Dermis microvascular lymphatic vessel endothelial cell (primary cell): ENCODE measurements at regions not wholly inside any gene's neighbourhood (a gene's known extent, or its start where the extent isn't known, plus 50 kb on each side); places are given as distances from the start of the nearest gene placed in this dataset.
"Not testable (repeated sequence)": the region's sequence is repeated elsewhere in the genome, so short reads cannot be mapped to it uniquely, and the experiment has no call there.

Source experiments
- DNase-seq, 2 donors: peaks; one replicate each; pipeline versions ENCODE4 v3.0.0 to v3.0.0-alpha.2; 2010; ENCODE audit warnings: low read depth in 2 of 2

DNA sequence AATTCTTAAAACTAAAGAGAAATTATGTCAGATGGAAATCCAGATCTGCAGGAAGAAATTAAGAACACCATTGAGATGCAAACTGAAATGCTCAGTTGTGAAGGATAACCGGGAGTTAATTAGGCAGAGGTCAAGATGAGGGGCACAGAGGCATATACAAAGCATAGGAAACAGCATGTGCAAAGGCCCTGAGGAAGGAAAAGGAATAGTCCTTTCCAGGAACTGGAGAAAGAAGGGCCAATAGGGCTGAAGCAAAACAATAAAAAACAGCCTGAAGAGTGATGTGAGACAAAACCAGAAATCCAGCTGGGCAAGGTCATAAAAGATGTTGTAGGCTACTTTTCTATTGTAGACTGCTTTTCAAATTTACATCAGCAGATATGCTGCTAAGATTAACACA is 155.1 kb downstream of the AVL9 start:
- DNase-seq: not testable (repeated sequence)

DNA sequence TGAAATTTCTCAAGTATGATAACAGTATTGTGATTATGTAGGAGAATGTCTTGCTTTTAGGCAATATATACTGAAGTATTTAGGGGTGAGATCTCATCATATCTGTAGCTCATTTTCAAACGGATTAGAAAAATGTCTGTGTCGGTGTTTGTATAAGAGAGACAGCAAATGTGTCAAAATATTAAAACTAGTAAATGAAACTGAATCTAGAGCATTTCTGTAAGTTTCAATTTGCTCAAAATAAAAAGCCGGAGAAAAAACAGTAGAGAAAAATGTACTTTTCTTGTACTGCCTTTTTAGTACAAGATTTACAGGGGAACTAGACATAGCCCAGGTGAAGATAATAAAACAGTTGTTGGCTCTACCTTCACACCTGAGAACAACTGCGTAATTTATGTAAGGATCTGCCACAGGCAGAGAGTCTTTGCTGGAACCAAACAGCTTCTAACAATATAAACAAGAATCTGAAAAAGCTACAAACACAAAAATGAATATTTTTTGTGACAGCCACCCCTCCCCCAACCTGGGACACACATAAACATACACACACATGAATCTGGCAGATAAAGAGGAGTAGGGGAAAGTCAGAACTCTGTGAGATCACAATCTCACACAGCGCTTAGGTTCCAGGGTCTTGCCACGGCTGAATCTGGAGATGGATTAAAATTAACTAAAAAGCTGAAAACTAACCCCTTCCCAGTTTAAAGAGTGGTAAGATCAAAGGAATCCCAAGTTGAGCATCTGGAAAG is 153.3 kb downstream of the AVL9 start:
- no peak for DNase-seq

DNA sequence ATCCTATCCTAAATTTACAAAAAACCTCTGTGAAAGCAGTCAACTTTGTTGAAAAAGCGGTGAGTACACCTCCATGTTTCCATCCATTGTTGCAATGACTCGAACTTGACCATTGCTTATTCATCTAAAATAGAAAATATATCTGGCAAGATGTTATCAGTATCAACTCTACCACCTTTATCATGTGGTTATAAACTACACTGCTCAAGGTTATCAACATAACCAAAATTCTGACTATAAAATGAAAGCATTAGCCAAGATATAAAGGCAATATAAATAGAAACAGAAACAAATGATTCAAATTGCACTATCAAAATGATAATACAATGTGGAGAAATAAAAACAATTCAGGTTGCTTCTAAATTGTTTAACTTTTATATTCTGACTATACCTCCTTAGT is 150.0 kb downstream of the AVL9 start:
- not testable (repeated sequence) for DNase-seq

DNA sequence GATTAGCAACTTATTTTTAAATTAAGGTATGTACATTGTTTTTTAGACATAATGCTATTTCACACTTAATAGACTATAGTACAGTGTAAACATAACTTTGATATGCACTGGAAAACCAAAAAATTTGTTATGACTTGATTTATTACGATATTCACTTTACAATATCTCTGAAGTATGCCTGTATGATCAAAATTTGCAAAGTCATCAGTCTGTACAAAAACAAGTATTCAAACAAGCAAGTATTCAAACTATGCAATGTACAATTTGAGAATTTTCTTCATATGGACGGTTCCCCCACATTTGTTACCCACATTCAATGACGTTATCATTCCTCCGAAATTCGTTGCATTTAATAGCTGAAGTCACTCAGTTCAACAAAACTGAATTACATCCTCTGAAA is 147.9 kb downstream of the AVL9 start:
- no peak for DNase-seq

DNA sequence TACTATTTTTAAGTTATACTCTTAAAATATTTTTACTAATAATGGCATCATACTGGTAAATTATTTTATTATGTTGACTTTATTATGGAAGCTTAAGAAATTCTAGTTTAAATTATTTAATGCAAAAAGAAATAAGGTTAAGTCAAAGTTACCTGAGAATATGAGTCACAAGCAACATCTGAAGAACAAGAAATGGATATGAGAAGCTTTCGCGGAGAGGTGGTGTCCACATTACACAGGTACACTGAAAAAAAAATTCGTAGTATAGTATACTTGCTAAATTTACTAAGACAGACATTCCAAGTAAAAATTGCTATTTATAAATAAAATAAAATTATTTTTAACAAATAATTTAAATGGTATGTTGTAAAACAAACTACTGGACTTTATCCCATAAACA is 143.8 kb downstream of the AVL9 start:
- no peak for DNase-seq

DNA sequence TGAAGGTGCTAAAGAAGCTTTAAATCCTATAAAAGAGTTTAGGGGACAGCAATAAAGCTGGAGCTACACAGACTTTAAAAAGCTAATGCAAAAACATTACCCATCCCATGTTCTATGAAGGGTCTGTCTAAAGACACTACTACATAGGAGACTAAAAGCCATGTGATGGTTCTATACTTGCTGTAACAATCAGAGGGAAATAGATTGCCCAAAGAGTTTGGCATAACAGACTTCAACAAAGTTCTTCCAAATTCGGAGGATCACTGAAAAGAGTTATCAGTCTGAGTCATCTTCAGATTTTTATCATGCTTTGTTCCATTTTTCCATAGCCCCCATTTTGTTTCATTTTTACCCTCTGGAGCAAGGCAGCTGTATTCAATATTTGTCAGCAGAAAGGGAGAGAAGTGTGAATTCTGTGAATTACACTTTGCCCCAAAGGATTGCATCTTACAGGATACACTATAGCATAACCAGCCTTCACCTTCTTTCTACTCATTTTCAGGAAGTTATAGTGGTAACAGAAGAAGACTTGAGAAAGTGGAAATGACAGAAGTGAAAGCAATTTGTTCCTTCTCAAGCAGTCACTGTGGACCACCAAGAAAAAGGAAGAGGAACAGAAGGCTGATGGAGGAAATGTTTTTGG is 143.3 kb downstream of the AVL9 start:
- not testable (repeated sequence) for DNase-seq
